ENCODE measurements at regions not wholly inside any gene's neighbourhood (a gene's known extent, or its start where the extent isn't known, plus 50 kb on each side); places are given as distances from the start of the nearest gene placed in this dataset.

DNA sequence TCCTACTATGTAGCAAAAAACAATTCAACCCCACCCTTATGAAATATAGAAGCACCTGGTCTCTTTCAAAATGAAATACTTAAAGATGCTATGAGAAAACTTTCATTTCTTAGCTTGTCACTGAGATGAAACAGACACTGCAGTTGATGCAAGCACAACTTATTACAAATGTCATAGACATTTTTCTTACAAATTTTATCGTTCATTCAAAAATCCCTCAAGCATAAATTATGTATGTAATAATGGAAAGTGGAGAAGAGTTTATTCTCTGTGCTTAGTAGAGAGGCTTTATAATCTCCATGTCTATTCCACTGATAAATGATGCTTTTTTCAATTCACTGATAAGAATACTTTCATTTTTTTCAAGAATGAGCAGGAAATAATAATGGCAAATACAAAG is 1943.9 kb upstream of the IGFBP7 start:
- WGBS, 2 donors, result 63 to 75% methylated on average over 1 of the region's 1 CpG
- no peaks in the 10 kb centered on the region for H3K9me3 ChIP-seq
- no peaks in the 10 kb centered on the region for H3K4me1 ChIP-seq
- no peaks in the 10 kb centered on the region for H3K36me3 ChIP-seq
- no peak for DNase-seq
- no peak overlapping the region for H3K27ac ChIP-seq
- H3K27me3 ChIP-seq, result no peaks in the 10 kb centered on the region
- intact Hi-C loops (cut with DNase I), result no loop called here
- no peak overlapping the region for H3K4me3 ChIP-seq
- TF ChIP-seq, protein P1, sequence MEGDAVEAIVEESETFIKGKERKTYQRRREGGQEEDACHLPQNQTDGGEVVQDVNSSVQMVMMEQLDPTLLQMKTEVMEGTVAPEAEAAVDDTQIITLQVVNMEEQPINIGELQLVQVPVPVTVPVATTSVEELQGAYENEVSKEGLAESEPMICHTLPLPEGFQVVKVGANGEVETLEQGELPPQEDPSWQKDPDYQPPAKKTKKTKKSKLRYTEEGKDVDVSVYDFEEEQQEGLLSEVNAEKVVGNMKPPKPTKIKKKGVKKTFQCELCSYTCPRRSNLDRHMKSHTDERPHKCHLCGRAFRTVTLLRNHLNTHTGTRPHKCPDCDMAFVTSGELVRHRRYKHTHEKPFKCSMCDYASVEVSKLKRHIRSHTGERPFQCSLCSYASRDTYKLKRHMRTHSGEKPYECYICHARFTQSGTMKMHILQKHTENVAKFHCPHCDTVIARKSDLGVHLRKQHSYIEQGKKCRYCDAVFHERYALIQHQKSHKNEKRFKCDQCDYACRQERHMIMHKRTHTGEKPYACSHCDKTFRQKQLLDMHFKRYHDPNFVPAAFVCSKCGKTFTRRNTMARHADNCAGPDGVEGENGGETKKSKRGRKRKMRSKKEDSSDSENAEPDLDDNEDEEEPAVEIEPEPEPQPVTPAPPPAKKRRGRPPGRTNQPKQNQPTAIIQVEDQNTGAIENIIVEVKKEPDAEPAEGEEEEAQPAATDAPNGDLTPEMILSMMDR (IDR thresholded peaks at IDR 0.05), result no peak
- TF ChIP-seq POLR2A (IDR thresholded peaks at IDR 0.05) (no peak), EP300 (IDR thresholded peaks at IDR 0.05) (no peak), POLR2AphosphoS5 (IDR thresholded peaks at IDR 0.05) (no peak)

DNA sequence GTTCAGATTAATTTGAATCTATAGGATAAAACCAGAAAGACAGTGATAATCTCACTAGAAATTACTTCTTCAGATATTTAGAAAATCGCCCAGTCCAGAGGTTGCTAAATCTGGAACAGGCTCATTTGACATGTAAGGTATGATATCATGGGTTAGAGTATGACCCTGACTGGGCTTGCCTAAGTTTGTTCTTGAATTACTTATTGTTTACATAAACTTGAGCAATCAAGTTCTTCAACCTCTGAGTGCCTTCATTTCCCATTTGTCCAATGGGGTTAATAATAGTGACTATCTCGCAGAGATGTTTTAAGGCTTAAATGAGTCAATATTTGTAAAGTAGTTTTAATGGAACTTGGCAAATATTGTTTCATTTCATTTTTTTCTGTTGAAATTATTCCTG is 1947.6 kb upstream of the IGFBP7 start:
- TF ChIP-seq, protein P1 (IDR thresholded peaks at IDR 0.05), result no peak
- TF ChIP-seq POLR2AphosphoS5 (IDR thresholded peaks at IDR 0.05) (no peak), EP300 (IDR thresholded peaks at IDR 0.05) (no peak), POLR2A (IDR thresholded peaks at IDR 0.05) (no peak)
- Histone ChIP-seq H3K4me1 (no peaks in the 10 kb centered on the region), H3K4me3 (no peak overlapping the region), H3K27me3 (no peaks in the 10 kb centered on the region), H3K27ac (no peak overlapping the region), H3K9me3 (no peaks in the 10 kb centered on the region), H3K36me3 (no peaks in the 10 kb centered on the region)
- DNase-seq, result no peak
- 61 to 82% methylated on average over 2 of the region's 2 CpGs for WGBS, 2 donors
- intact Hi-C loops (cut with DNase I), result no loop called here

DNA sequence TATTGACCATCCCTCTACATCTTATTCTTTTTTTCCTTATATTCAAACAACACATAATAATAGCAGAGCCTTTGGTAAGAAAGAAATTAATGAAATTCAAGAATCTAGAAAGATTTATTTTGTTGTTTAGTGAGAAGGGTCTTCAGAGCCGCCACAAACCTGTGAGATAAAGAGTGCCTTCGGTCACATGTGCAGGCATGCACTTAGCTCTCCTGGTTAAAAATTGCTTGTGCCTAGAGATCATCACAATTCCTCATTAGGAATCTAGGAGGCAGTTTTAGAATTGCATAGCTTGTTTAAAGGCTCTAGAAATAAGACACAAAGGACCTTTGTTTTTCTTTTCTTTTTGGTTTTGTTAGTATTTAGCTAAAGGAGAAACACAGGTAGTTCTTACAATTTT is 1948.4 kb upstream of the IGFBP7 start:
- H3K9me3 ChIP-seq, result no peaks in the 10 kb centered on the region
- no peaks in the 10 kb centered on the region for H3K36me3 ChIP-seq
- no peak for DNase-seq
- no peak overlapping the region for H3K27ac ChIP-seq
- intact Hi-C loops (cut with DNase I), result no loop called here
- no peak for TF ChIP-seq POLR2A (IDR thresholded peaks at IDR 0.05)
- TF ChIP-seq EP300 (IDR thresholded peaks at IDR 0.05), result no peak
- TF ChIP-seq POLR2AphosphoS5 (IDR thresholded peaks at IDR 0.05), result no peak
- TF ChIP-seq, protein P1 (IDR thresholded peaks at IDR 0.05), result no peak
- WGBS, 2 donors, result 37 to 39% methylated on average over 2 of the region's 2 CpGs
- no peaks in the 10 kb centered on the region for H3K27me3 ChIP-seq
- H3K4me1 ChIP-seq, result no peaks in the 10 kb centered on the region
- H3K4me3 ChIP-seq, result no peak overlapping the region

DNA sequence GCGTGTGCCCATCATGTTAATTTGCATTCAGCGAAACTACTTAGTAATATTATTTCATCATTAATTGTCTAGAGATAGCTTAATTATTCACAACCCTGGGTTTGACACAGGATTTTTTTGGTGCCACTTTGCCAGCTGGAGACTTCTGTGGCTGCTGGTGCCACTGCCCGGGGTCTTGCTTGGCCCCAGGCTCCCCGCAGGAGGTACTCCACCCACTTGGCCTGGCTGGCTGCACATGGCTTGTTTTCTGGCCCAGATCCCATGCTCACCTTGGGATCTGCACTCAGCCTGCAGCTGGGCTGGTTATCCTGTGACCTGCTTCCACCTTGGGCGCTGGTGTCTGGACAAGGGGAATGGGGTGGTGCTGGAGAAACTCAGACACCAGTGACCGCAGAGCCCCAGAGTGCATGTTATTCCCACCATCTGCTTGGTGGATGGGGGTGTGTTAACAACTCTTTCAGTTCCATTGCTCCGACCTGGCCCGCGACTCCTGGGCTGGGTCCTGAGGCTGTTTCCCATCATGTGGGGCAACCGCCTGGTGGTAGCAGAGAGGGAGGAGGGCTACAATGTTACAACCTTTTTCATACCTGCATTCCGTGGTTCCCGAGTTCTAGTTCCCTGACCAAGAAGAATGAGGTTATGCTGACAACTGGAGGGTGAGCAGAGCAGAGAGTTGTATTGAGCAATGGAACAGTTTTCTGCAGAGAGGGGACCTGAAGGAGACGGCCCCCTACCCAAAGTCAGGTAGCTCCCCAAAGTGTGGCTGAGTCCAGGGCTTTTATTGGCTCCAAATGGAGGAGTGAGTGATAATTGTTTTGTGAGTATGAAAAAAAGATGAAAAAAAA is 1950.0 kb upstream of the IGFBP7 start:
- Histone ChIP-seq H3K9me3 (no peaks in the 10 kb centered on the region), H3K36me3 (no peaks in the 10 kb centered on the region), H3K27ac (no peak overlapping the region), H3K4me3 (no peak overlapping the region), H3K27me3 (no peaks in the 10 kb centered on the region), H3K4me1 (no peaks in the 10 kb centered on the region)
- WGBS, 2 donors, result 87 to 89% methylated on average over 13 of the region's 13 CpGs
- intact Hi-C loops (cut with DNase I), result no loop called here
- TF ChIP-seq POLR2A (IDR thresholded peaks at IDR 0.05) (no peak), EP300 (IDR thresholded peaks at IDR 0.05) (no peak), POLR2AphosphoS5 (IDR thresholded peaks at IDR 0.05) (no peak)
- TF ChIP-seq, protein P1 (IDR thresholded peaks at IDR 0.05), result no peak
- peak; percentile 48 for DNase-seq

Data from sigmoid colon (tissue), 6 donors.